IMR-90 (cell line): ENCODE measurements at regions not wholly inside any gene's neighbourhood (a gene's known extent, or its start where the extent isn't known, plus 50 kb on each side); places are given as distances from the start of the nearest gene placed in this dataset.

ENCODE experiments used
- ATAC-seq: fragments of 200-7000 bp; cut with Tn5 transposase; 2 replicates; pipeline ENCODE4 v1.9.1; 2020; ENCODE audit warnings: low read depth, mild to moderate bottlenecking, moderate library complexity
- BruUV-seq: library from RNA; stranded (reverse); fragments of 400-500 nt; replicated peaks from 2 replicates; lab custom pipeline; 2021; lab: Mats Ljungman, UMichigan
- CTCF ChIA-PET: fragments of 300-600 bp; formaldehyde crosslinking; extraction: SDS; loops from one replicate; lab custom pipeline; 2021; ENCODE audit warnings: antibody characterized with exemption; lab: Yijun Ruan, JAX
- POLR2A ChIA-PET: fragments of 300-600 bp; sonication (Branson Sonifier 250); formaldehyde crosslinking; loops from one replicate; lab custom pipeline; 2022; ENCODE audit warnings: antibody characterized with exemption; ENCODE audit not compliant: unreplicated experiment; lab: Charles Lee
- DNase-seq: peaks from one replicate; pipeline ENCODE4 v3.0.0; 2013
- H2AFZ ChIP-seq: replicated peaks from 2 replicates; pipeline ENCODE3; 2013; ENCODE audit warnings: low read length, mild to moderate bottlenecking; ENCODE audit not compliant: poor library complexity
- H2AK5ac ChIP-seq: 2 replicates; pipeline ENCODE4 v1.6.1; 2013; ENCODE audit warnings: low read depth, low read length, inconsistent platforms
- H2AK9ac ChIP-seq: replicated peaks from 2 replicates; pipeline ENCODE3; 2013; ENCODE audit warnings: mild to moderate bottlenecking, low read depth, low read length, moderate library complexity; ENCODE audit not compliant: poor library complexity
- H2BK120ac ChIP-seq: 2 replicates; pipeline ENCODE4 v1.6.1; 2013; ENCODE audit warnings: low read depth, low read length, inconsistent platforms
- H2BK15ac ChIP-seq: 3 replicates; pipeline ENCODE4 v1.6.1; 2013; ENCODE audit warnings: low read depth, low read length, inconsistent platforms
- H2BK20ac ChIP-seq: 2 replicates; pipeline ENCODE4 v1.6.1; 2013; ENCODE audit warnings: low read depth, mild to moderate bottlenecking, inconsistent platforms, low read length, moderate library complexity
- H2BK5ac ChIP-seq: 2 replicates; pipeline ENCODE4 v1.6.1; 2013; ENCODE audit warnings: mild to moderate bottlenecking, low read depth, low read length, inconsistent platforms; ENCODE audit not compliant: poor library complexity, severe bottlenecking
- H3K14ac ChIP-seq: replicated peaks from 2 replicates; pipeline ENCODE4 v1.6.1; 2013; ENCODE audit warnings: low read depth, low read length, inconsistent platforms
- H3K18ac ChIP-seq: 2 replicates; pipeline ENCODE4 v1.6.1; 2013; ENCODE audit warnings: low read depth, low read length, control low read depth
- H3K23ac ChIP-seq: 2 replicates; pipeline ENCODE4 v1.6.1; 2013; ENCODE audit warnings: low read depth, low read length, inconsistent platforms
- H3K27ac ChIP-seq: 2 replicates; pipeline ENCODE4 v1.5.1; 2013; ENCODE audit warnings: mild to moderate bottlenecking, control low read depth, low read length; ENCODE audit not compliant: insufficient read depth
- H3K27me3 ChIP-seq: 2 replicates; pipeline ENCODE4 v1.6.1; 2013; ENCODE audit warnings: low read length; ENCODE audit not compliant: control insufficient read depth, insufficient read depth
- H3K36me3 ChIP-seq: 2 replicates; pipeline ENCODE4 v1.6.1; 2013; ENCODE audit warnings: low read length, mixed read lengths; ENCODE audit not compliant: control insufficient read depth, insufficient read depth
- H3K4ac ChIP-seq: 2 replicates; pipeline ENCODE4 v1.6.1; 2013; ENCODE audit warnings: low read depth, low read length, inconsistent platforms
- H3K4me1 ChIP-seq: 2 replicates; pipeline ENCODE4 v1.6.1; 2013; ENCODE audit warnings: low read length, mixed read lengths; ENCODE audit not compliant: control insufficient read depth, insufficient read depth
- H3K4me2 ChIP-seq: 2 replicates; pipeline ENCODE4 v1.6.1; 2013; ENCODE audit warnings: low read depth, mild to moderate bottlenecking, control low read depth, low read length, moderate library complexity
- H3K4me3 ChIP-seq: 2 replicates; pipeline ENCODE4 v1.5.1; 2013; ENCODE audit warnings: low read depth, mild to moderate bottlenecking, control low read depth, low read length, moderate library complexity; ENCODE audit not compliant: insufficient read depth
- H3K56ac ChIP-seq: 2 replicates; pipeline ENCODE4 v1.6.1; 2013; ENCODE audit warnings: low read length, inconsistent platforms; ENCODE audit not compliant: insufficient read depth; ENCODE audit errors: extremely low read depth
- H3K79me1 ChIP-seq, 2 experiments: 2 replicates each; pipeline ENCODE4 v1.6.1; 2013; ENCODE audit warnings: low read length in 2 of 2, inconsistent platforms in 1 of 2, low read depth in 1 of 2
- H3K9ac ChIP-seq: 2 replicates; pipeline ENCODE4 v1.6.1; 2013; ENCODE audit warnings: low read depth, low read length, control low read depth
- H3K9me1 ChIP-seq: 2 replicates; pipeline ENCODE4 v1.6.1; 2013; ENCODE audit warnings: low read length, inconsistent platforms; ENCODE audit not compliant: insufficient read depth
- H3K9me3 ChIP-seq: 2 replicates; pipeline ENCODE4 v1.6.1; 2013; ENCODE audit warnings: low read length; ENCODE audit not compliant: control insufficient read depth, insufficient read depth
- H4K20me1 ChIP-seq: 2 replicates; pipeline ENCODE4 v1.6.1; 2013; ENCODE audit warnings: low read length, inconsistent platforms; ENCODE audit not compliant: insufficient read depth
- H4K5ac ChIP-seq: 2 replicates; pipeline ENCODE4 v1.6.1; 2013; ENCODE audit warnings: mild to moderate bottlenecking, low read depth, low read length, control low read depth
- H4K8ac ChIP-seq, 2 experiments: 2 replicates each; pipeline ENCODE4 v1.6.1; 2013; ENCODE audit warnings: low read depth in 2 of 2, low read length in 2 of 2, control low read depth in 1 of 2, inconsistent platforms in 1 of 2
- H4K91ac ChIP-seq: 2 replicates; pipeline ENCODE4 v1.6.1; 2013; ENCODE audit warnings: low read depth, low read length, inconsistent platforms; ENCODE audit not compliant: insufficient read depth
- FOS ChIP-seq: fragments of 150-350 bp; IDR thresholded peaks from 2 replicates; pipeline ENCODE4 v1.6.1; 2016; ENCODE audit warnings: low read depth, low read length
- MAZ ChIP-seq: IDR thresholded peaks from 2 replicates; pipeline ENCODE4 v1.6.1; 2012; ENCODE audit warnings: low read depth, mild to moderate bottlenecking, low read length, improper control_type of control experiment, moderate library complexity, borderline replicate concordance
- NFE2L2 ChIP-seq: fragments of 150-350 bp; IDR thresholded peaks from 2 replicates; pipeline ENCODE4 v1.6.1; 2016; ENCODE audit warnings: low read depth, mild to moderate bottlenecking, low read length
- SMC3 ChIP-seq: fragments of 150-350 bp; IDR thresholded peaks from 2 replicates; pipeline ENCODE4 v1.6.1; 2016; ENCODE audit warnings: low read depth, mild to moderate bottlenecking, antibody characterized with exemption, low read length, moderate library complexity
- WGBS, 2 experiments: methylation state at CpG; one replicate each; pipeline versions ENCODE4 v1.1.5 to v1.1.7; 2013; ENCODE audit warnings: missing lambda C conversion rate in 2 of 2; ENCODE audit not compliant: insufficient read length in 1 of 2; ENCODE audit errors: extremely low coverage in 2 of 2; 5-methylcytosine and 5-hydroxymethylcytosine counted together
- dilution Hi-C: fragments of 300-500 bp; cut with HindIII; formaldehyde crosslinking; loops from one replicate; pipeline ENCODE4 v1.14.3; 2018; ENCODE audit warnings: low sequenced_read_pairs; ENCODE audit not compliant: unreplicated experiment
- in situ Hi-C: fragments of 300-500 bp; cut with MboI; formaldehyde crosslinking; loops from 3 replicates; pipeline ENCODE4 v1.14.3; 2019; ENCODE audit warnings: low sequenced_read_pairs, inconsistent platforms, mixed read lengths
- intact Hi-C: fragments of 100-400 bp; cut with micrococcal nuclease; formaldehyde crosslinking; loops from 2 replicates; pipeline ENCODE4 v1.10.0; 2022

DNA sequence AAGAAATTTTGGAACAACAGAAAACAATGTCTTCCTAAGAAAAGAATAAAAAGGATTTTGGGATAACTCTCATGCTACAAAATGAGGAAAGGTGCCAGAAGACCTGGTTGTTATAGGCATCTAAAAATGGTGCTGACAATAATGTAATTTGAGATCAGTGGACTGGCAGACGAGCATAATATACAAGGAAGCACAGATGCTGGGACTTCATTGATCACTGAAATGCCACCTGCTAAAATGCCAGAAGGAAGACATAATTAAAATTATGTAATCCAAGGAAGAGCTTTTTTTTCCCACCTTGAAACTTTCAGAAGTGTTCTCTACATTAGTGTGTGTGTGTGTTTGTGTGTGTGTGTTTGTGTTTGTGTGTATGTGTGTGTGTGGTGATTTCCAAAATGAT is 535.9 kb downstream of the XIRP2 start:
- Histone ChIP-seq H2BK20ac (no peak overlapping the region), H2BK120ac (no peak overlapping the region), H3K79me1 (no peaks in the 10 kb centered on the region), H4K8ac (no peak overlapping the region), H3K9ac (no peak overlapping the region), H4K91ac (no peak overlapping the region), H3K4ac (no peak overlapping the region), H3K4me2 (no peak overlapping the region), H3K36me3 (no peaks in the 10 kb centered on the region), H3K4me1 (no peaks in the 10 kb centered on the region), H3K9me1 (no peaks in the 10 kb centered on the region), H2BK5ac (no peak overlapping the region), H3K56ac (no peak overlapping the region), H4K5ac (no peak overlapping the region), H2AK9ac (no peak overlapping the region), H3K18ac (no peak overlapping the region), H3K23ac (no peak overlapping the region), H3K27ac (no peak overlapping the region), H3K9me3 (no peaks in the 10 kb centered on the region), H2BK15ac (no peak overlapping the region), H2AK5ac (no peak overlapping the region), H2AFZ (no peak overlapping the region), H3K14ac (no peak overlapping the region), H3K4me3 (no peak overlapping the region), H3K27me3 (no peaks in the 10 kb centered on the region), H4K20me1 (no peaks in the 10 kb centered on the region)
- dilution Hi-C loops (no loop called here), in situ Hi-C loops (no loop called here), intact Hi-C loops (no loop called here)
- CTCF ChIA-PET, result no interaction called here
- POLR2A ChIA-PET, result no interaction called here
- DNase-seq, result no peak
- no TSS peak for BruUV-seq
- ATAC-seq, result no peak
- no CpG with 5 or more reads among the region's 1 CpG for WGBS, 2 experiments
- TF ChIP-seq FOS, result no peak
- TF ChIP-seq SMC3, result no peak
- TF ChIP-seq NFE2L2, result no peak
- no peak for TF ChIP-seq MAZ
